ENCODE measurements at regions not wholly inside any gene's neighbourhood (a gene's known extent, or its start where the extent isn't known, plus 50 kb on each side); places are given as distances from the start of the nearest gene placed in this dataset.

DNA sequence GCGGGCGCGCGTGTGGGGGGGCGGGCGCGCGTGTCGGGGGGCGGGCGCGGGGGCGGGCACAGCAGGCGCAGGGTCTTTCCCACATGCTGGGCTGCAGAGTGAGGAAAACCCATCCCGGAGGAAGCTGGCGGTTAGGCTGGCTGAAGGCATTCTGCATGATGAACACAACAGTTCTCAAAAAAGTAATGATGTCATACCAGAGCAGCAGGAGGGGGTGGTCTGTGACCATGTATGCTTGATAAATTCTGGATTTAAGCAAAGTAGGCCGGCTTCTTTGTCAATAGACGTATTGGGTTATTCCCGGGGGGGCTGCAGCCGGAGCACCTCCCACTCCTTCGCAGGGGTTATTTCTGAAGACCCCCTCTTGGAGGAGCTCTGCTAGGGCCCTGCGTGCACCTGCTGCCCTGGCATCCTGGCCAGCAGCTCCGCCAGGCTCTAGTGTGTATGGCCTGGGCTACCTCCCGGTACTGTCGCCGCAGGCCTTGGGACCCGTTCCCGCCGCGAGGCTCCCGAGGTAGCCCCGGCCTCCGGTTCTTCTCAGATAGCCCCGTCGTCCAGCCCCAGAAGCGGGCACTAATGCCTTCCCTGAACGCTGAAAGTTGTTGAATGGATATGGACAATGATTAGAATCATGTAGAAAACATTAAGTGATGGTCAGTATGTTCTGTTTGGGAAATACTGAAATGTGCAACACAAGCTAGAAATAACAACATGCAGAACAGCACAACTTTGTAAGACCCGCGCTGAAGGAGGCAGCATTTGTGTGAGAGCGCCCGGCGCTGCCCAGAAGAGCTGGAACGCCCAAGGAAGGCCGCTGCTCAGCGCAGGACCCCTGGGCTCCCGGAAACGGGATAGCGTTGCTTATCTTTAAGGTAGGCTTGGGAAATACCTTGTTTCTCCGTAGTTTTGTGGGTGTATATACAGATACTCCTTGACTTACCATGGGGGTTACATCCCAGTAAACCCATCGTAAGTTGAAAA, 101.4 kb upstream of the RAB6C start:
- no peak for DNase-seq (ENCODE audit: low spot score)

- DNase-seq (ENCODE audit: low spot score), result no peak
Measured at GRCh38 chr2:129879614-129880180, 99.8 kb upstream of the RAB6C start.

DNA sequence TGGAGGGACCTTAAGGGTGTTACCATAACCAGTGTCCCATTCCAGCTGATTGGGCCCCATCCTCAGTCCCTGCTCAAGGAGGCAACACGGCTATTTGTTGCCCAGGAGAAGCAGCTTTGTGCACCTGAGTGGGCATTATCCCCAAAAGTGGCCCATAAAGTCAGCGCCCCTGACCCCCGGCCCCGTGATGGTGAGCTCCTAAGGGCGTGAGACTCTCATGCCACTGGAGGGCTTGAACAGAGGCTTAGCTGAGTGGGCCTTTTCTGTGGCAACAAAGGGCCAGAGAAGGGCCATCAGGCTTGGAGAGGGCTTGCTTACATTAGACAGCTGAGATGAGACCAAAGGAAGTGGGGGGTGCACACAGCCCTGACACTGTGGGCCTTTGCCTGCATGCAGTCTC, 99.2 kb upstream of the RAB6C start:
- no peak for DNase-seq (ENCODE audit: low spot score)

DNA sequence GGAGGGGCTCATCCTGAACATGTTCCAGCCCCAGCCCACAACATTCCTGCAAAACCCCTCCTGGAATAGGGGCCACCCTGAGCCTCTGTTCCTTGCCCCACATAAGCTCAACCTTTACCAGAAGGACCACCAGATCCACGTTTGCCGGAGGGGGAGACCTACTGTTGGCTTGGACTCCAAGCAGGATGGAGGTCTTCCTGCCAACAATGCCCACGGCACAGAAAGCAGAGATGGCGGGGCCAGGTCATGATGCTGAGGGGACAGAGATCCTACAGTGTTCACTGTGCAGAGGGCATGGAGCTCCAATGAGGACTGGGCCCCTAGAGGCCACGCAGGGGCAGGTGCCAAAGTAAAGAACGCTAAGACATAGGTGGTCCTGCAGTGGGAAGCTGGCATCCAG, 98.5 kb upstream of the RAB6C start:
- DNase-seq (ENCODE audit: low spot score), result no peak

DNA sequence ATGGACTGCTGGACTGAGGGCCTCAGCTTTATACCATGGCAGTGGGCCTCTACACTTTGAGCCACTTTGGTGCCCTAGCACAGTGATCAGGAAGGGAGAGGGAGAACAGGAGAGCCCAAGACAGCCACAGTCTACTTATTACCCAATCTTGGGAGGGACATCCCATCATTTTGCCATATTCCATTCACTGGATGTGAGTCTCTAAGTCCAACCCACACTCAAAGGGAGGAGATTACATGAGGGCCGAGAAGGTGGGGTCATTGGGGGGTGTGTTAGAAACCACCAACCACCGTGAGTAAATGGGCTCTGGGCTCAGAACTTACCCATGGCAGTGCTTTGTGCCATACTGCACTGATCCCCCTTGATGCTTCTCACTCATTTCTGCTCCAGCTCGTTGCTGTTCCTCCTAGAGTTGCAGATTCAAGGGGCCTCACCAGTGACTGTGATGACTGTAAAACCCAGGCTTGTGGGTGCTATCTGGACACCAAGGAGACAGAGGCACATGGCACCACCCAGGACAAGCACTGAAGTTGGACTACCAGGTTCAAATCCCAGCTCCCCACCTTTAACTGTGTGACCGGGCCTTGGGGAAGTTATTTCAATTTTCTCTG, 97.6 kb upstream of the RAB6C start:
- DNase-seq (ENCODE audit: low spot score), result no peak

DNA sequence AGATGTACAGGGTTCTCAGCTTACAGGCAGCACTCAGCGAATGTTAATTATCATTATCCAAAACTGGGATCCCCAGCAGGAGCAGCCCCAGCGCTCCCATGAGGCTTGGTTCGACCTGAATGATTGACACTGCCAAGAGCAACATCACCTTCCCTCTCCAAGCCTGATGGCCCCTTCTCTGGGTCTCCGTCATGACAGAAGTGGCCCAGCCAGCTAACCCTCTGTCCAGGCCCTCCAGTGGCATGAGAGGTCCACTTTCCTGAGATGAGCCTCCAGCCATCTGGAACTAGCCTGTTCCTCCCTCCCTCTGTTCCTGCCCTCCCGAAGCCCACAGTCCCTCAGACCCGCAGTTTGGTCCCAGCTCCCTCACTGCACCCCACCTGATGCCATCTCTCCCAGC, 97.0 kb upstream of the RAB6C start:
- DNase-seq (ENCODE audit: low spot score), result no peak

- no peak for DNase-seq (ENCODE audit: low spot score)
Measured at GRCh38 chr2:129883121-129883520, 96.3 kb upstream of the RAB6C start.

GRCh38 chr2:129884221-129884786, 95.2 kb upstream of the RAB6C start:
- no peak for DNase-seq (ENCODE audit: low spot score)

DNA sequence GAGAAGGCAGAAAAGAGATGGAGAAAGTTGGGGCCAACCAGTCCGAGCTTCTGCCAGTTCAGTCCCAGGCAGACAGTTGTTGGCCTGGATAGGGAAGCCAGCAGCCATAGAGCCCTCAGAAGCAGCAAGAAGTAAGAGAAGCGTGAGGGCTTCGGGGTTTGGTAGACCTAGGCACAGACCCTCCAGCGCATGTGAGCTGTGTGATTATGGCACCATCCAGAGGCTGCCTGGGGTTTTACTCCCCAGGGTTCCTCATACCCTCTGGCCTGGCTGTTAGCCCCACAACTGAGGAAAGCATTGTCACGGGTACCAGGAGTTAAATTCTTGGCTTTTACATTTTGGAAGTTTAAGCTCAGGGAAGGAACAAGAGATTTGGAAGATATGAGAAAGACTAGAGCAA, 93.7 kb upstream of the RAB6C start:
- no peak for DNase-seq (ENCODE audit: low spot score)

DNA sequence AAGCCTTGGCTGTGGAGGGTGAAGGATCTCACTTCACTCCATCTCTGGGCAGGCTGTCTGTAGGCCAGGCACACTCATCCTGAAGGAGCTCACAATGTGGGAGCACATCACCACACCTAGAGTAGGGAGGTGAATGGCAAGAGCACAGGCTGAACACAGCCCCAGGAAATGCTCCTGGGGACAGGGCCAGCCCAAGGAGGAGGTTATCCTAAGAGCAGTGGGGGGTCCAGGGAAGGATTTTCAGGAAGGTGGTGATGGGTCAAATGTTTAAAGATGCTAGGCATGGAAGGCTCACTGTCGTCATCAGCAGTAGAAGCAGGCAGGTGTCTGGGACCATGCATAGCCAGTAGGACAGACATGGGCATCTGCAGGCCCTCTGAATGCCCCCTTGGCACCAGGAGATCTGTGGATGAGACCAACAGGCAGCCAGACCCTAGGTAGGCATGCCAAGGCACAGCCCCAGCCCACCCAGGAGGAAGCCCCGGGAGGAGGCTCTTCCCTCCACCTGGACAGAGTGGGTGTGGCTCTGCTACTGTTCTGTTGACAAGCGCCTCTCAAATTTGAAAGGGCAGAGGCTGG, 91.7 kb upstream of the RAB6C start:
- DNase-seq (ENCODE audit: low spot score), result no peak

DNA sequence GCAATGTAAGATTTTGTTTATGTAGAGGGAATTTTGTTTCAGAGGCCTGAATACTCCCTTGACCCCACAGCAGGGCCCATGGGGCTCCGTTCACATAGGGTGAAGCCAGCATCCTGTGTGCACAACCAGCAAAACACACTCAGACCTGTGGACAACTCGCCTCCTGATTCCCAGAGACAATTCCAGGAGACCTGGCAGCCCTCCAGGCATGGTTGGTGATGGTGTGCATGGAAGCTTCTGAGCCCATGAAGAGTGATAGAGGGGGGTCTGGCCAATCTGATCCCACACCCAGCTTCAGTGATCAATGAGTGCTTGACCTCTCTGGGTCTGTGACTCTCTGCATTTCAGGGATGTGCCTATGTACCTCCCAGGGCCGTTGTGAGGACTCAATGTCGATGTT, 91.0 kb upstream of the RAB6C start:
- no peak for DNase-seq (ENCODE audit: low spot score)

DNA sequence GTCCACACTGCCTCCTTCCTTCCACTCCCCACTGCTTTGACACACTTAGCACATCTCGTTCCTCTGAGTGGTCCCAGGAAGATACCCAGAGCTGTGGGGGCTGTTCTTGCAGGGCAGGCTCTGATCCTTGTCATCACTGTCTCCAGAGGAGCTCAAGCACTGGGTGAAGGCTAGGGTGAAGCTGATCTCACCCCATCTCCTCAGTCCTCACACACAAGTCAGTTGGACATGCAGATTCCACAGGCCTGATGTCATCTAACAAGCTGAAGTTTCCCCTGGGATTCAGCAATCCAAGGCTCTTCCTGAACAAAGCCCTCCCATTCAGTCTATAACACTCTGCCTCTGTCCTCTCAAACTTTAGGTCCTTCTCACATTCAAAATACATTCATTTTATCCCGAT, 90.6 kb upstream of the RAB6C start:
- DNase-seq (ENCODE audit: low spot score), result no peak

DNA sequence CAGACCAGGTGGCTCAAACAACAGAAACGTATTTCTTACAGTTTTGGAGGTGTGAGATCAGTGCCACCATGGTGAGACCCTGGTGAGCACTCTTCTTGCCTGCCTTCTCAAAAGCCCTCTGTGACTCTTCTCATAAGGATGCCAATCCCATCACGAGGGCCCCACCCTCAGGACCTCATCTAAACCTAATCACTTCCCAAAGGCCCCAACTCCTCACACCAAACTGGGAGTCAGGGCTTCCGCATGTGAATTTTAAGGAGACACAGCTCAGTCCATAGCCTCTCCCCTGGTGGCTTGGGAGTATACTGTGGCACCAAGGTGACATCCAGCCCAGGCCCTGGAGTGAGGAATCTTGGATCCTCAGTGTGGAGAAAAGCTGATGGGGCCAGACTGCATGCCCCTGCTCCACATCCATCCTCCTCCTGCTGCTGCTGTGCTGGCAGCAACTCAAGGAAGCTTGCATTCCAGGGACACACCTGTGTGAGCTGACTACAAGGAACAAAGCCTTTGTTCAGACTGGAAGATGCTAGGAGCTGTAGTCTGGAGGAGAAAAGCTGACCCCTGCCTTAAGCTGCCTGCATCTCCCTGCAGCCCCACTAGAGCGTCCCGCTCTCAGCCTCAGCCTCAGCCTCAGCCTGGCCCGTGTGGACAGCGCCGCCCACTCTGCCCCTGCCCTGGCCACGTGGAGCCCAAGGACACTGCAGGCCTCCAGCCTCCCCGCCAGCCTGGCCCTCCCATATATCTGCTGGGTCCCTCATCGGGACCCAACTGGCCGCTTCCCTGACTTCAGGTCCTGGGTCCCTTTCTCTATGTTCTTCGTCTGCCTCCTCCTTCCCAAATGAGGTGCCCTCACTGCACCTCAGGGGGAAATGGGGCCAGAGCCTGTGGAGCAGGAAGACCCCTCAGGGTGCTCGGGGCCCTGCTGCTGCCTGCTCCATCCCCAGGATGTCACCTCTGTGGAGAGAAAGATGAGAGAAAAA, 87.8 kb upstream of the RAB6C start:
- DNase-seq (ENCODE audit: low spot score), result no peak

GRCh38 chr2:129892360-129892759, 87.1 kb upstream of the RAB6C start:
- DNase-seq (ENCODE audit: low spot score), result no peak

DNA sequence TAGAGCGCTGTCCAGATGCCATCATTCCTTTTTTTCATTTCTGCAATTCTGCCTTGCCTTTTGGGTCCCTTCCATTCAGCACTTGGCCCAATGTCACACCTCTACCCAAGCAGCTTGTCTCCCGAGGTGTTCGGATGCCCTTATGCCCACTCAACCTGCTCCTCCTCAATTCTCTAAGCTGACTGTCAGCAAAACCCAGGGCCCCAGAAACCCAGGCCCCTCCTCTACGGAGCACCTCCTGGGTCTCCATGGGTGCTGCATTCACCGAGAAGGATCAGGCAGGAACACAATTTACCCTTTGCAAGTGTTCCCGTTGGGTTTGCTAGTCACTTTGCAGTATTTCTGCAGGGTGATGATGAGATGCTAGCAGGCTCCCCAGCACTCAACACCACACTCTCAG, 86.7 kb upstream of the RAB6C start:
- no peak for DNase-seq (ENCODE audit: low spot score)

GRCh38 chr2:129893244-129893643, 86.2 kb upstream of the RAB6C start:
- DNase-seq (ENCODE audit: low spot score), result no peak

DNA sequence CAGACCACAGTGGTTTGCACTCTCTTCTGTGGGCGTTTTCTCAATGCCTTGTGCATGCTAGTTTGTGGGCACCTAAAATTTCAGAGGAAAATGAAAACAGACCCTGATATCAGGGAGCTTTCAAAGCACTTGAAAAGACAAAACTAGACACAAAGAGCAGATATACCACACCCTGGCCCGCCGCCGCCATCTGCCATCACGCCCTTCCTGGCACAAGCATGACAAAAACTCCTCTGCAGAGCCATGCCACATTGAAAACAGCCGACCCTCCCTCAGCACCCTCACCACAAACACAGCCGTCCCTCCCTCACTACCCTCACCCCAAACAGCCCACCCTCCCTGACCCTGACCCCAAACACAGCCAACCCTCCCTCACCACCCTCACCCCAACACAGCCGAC, 84.8 kb upstream of the RAB6C start:
- DNase-seq (ENCODE audit: low spot score), result no peak

- DNase-seq (ENCODE audit: low spot score), result no peak
Measured at GRCh38 chr2:129895061-129895460, 84.4 kb upstream of the RAB6C start.

GRCh38 chr2:129895526-129896082, 83.9 kb upstream of the RAB6C start:
- no peak for DNase-seq (ENCODE audit: low spot score)

DNA sequence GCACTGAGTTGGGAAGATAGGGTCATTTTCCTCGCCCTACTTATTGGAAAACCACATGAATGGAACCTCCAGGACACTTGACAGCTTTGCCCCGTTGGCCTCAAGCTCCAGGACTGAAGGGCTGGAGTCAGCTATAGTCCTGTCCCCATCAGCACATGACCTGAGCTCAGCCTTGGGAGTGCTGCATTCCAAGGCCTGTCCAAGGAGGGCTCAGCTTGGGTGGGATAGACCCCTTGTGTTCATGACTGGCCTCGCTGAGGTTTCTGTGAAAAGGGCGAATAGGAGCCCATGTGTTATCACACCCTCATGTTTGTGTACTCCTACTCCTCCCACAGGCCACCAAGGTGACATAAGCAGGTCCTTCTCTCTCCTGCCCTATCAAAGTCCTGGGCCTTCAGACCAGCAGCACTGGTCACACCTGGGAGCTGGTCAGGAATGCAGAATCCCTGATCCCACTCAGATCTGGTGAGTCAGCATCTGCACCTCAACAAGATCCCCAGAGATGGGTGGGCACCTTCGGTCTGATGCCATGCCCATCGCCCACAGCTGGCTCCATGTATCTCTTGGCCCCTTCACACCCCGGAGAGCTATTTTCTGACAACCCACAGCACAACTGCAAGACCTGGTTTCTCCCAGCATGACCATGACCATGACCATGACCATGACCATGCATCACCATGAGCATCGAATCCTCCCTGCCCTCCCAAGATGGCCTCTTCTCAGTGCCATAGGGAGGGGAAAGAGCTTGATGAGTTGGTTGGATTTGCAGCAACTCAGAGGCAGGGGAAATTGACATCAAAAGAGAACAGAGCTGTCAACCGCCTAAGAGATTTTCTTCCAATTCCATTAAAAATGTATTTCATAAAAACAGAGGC, 83.0 kb upstream of the RAB6C start:
- no peak for DNase-seq (ENCODE audit: low spot score)

Data from activated CD4-positive, alpha-beta T cell treated with anti-CD3 and anti-CD28 coated beads, Interleukin-2, Interleukin-4, amounts not matched to agents 100 ng/mL and 50 ng/mL, durations not matched to agents 16 hours and 8 hours (primary cell).